ENCODE measurements at regions not wholly inside any gene's neighbourhood (a gene's known extent, or its start where the extent isn't known, plus 50 kb on each side); places are given as distances from the start of the nearest gene placed in this dataset.

- Histone ChIP-seq H3K4me1 (no peaks in the 10 kb centered on the region), H3K27ac (no peak overlapping the region), H3K36me3 (no peaks in the 10 kb centered on the region), H3K27me3 (no peaks in the 10 kb centered on the region), H3K4me3 (no peak overlapping the region), H3K9me3 (no peaks in the 10 kb centered on the region)
- ATAC-seq (ENCODE audit: low FRiP score in 2 of 2): peak in 1 of 2 donors; percentile 38
- DNase-seq: no peak
- 85 to 94% methylated on average over 6 of the region's 6 CpGs for WGBS, 2 donors
- TF ChIP-seq CTCF (IDR thresholded peaks at IDR 0.05): no peak
- no peak for TF ChIP-seq POLR2AphosphoS5 (IDR thresholded peaks at IDR 0.05)
- TF ChIP-seq EP300 (IDR thresholded peaks at IDR 0.05): no peak
- TF ChIP-seq POLR2A (IDR thresholded peaks at IDR 0.05): no peak
These were observed 303.5 kb downstream of the PLK2 start for GRCh38 chr5:58156361-58156760.

GRCh38 chr5:58153255-58153654 is 306.6 kb downstream of the PLK2 start:
- no peak for DNase-seq
- no peak overlapping the region for H3K27ac ChIP-seq
- no peak for ATAC-seq (ENCODE audit: low FRiP score in 2 of 2)
- no peaks in the 10 kb centered on the region for H3K9me3 ChIP-seq
- no peak for TF ChIP-seq CTCF (IDR thresholded peaks at IDR 0.05)
- no peak for TF ChIP-seq POLR2AphosphoS5 (IDR thresholded peaks at IDR 0.05)
- no peak for TF ChIP-seq POLR2A (IDR thresholded peaks at IDR 0.05)
- no peak for TF ChIP-seq EP300 (IDR thresholded peaks at IDR 0.05)
- no peaks in the 10 kb centered on the region for H3K36me3 ChIP-seq
- peaks cover 0 to 8% (median 2%) of the 10 kb centered on the region in 4 donors for H3K4me1 ChIP-seq
- no peaks in the 10 kb centered on the region for H3K27me3 ChIP-seq
- 62 to 64% methylated on average over 7 of the region's 7 CpGs for WGBS, 2 donors
- H3K4me3 ChIP-seq: no peak overlapping the region

- no peak for DNase-seq
These were observed 308.5 kb downstream of the PLK2 start for GRCh38 chr5:58151414-58151813.

GRCh38 chr5:58150926-58151325 is 309.0 kb downstream of the PLK2 start:
- peaks cover 0 to 8% (median 2%) of the 10 kb centered on the region in 4 donors for H3K4me1 ChIP-seq
- DNase-seq (no peak), ATAC-seq (ENCODE audit: low FRiP score in 2 of 2) (no peak)
- 97% methylated on average over 2 of the region's 2 CpGs for WGBS, 2 donors
- H3K9me3 ChIP-seq: no peaks in the 10 kb centered on the region
- H3K4me3 ChIP-seq: no peak overlapping the region
- H3K36me3 ChIP-seq: no peaks in the 10 kb centered on the region
- no peak overlapping the region for H3K27ac ChIP-seq
- H3K27me3 ChIP-seq: no peaks in the 10 kb centered on the region
- no peak for TF ChIP-seq POLR2A (IDR thresholded peaks at IDR 0.05)
- TF ChIP-seq POLR2AphosphoS5 (IDR thresholded peaks at IDR 0.05): no peak
- TF ChIP-seq EP300 (IDR thresholded peaks at IDR 0.05): no peak
- TF ChIP-seq CTCF (IDR thresholded peaks at IDR 0.05): no peak

More at GRCh38 chr5:58151414-58151813, 308.5 kb downstream of the PLK2 start:
- Histone ChIP-seq H3K36me3 (no peaks in the 10 kb centered on the region), H3K27ac (no peak overlapping the region), H3K4me3 (no peak overlapping the region), H3K27me3 (no peaks in the 10 kb centered on the region), H3K9me3 (no peaks in the 10 kb centered on the region), H3K4me1 (peaks cover 0 to 8% (median 2%) of the 10 kb centered on the region in 4 donors)
- WGBS, 2 donors: 90 to 94% methylated on average over 1 of the region's 1 CpG
- TF ChIP-seq EP300 (IDR thresholded peaks at IDR 0.05) (no peak), POLR2A (IDR thresholded peaks at IDR 0.05) (no peak), POLR2AphosphoS5 (IDR thresholded peaks at IDR 0.05) (no peak), CTCF (IDR thresholded peaks at IDR 0.05) (no peak)
- no peak for ATAC-seq (ENCODE audit: low FRiP score in 2 of 2)

GRCh38 chr5:58149746-58150145 is 310.1 kb downstream of the PLK2 start:
- WGBS, 2 donors: 75 to 78% methylated on average over 4 of the region's 4 CpGs
- H3K9me3 ChIP-seq: no peaks in the 10 kb centered on the region
- H3K4me1 ChIP-seq: peaks cover 0 to 8% (median 2%) of the 10 kb centered on the region in 4 donors
- no peak for TF ChIP-seq EP300 (IDR thresholded peaks at IDR 0.05)
- no peak for TF ChIP-seq CTCF (IDR thresholded peaks at IDR 0.05)
- no peak for TF ChIP-seq POLR2AphosphoS5 (IDR thresholded peaks at IDR 0.05)
- TF ChIP-seq POLR2A (IDR thresholded peaks at IDR 0.05): no peak
- ATAC-seq (ENCODE audit: low FRiP score in 2 of 2): peak; percentile 32 to 34
- H3K27me3 ChIP-seq: no peaks in the 10 kb centered on the region
- no peak overlapping the region for H3K27ac ChIP-seq
- no peak for DNase-seq
- H3K4me3 ChIP-seq: no peak overlapping the region
- H3K36me3 ChIP-seq: no peaks in the 10 kb centered on the region
